ENCODE measurements at regions not wholly inside any gene's neighbourhood (a gene's known extent, or its start where the extent isn't known, plus 50 kb on each side); places are given as distances from the start of the nearest gene placed in this dataset.

DNA sequence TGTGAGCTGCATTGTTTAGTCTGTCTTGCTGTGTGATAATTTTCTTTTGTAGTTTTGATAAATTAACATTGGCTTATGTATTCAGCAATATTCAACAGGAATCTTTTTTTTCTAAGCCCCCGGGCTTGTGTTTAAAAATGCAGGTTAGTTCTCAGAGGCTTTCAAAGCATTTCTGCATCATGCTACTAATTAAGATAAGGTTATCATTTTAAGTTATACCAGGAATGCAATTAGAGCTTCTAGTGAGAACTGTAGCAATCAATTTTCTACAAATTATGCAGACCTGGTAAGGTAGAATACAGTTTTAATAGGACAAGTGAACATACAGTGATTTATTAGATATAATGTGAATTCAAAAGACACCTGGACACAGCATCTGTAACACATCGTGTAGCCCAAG, 179.2 kb downstream of the PRL start:
- Histone ChIP-seq H3K9me3 (no peaks in the 10 kb centered on the region), H3K36me3 (ENCODE audit: low read depth) (no peaks in the 10 kb centered on the region), H3K4me3 (no peak overlapping the region), H3K4me1 (ENCODE audit: low read depth) (no peaks in the 10 kb centered on the region)
- no peak for ATAC-seq
- intact Hi-C loops (cut with DNase I, micrococcal nuclease), result no loop called here
- TF ChIP-seq, protein P1, sequence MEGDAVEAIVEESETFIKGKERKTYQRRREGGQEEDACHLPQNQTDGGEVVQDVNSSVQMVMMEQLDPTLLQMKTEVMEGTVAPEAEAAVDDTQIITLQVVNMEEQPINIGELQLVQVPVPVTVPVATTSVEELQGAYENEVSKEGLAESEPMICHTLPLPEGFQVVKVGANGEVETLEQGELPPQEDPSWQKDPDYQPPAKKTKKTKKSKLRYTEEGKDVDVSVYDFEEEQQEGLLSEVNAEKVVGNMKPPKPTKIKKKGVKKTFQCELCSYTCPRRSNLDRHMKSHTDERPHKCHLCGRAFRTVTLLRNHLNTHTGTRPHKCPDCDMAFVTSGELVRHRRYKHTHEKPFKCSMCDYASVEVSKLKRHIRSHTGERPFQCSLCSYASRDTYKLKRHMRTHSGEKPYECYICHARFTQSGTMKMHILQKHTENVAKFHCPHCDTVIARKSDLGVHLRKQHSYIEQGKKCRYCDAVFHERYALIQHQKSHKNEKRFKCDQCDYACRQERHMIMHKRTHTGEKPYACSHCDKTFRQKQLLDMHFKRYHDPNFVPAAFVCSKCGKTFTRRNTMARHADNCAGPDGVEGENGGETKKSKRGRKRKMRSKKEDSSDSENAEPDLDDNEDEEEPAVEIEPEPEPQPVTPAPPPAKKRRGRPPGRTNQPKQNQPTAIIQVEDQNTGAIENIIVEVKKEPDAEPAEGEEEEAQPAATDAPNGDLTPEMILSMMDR (IDR thresholded peaks at IDR 0.05), result no peak
- DNase-seq, result no peak

DNA sequence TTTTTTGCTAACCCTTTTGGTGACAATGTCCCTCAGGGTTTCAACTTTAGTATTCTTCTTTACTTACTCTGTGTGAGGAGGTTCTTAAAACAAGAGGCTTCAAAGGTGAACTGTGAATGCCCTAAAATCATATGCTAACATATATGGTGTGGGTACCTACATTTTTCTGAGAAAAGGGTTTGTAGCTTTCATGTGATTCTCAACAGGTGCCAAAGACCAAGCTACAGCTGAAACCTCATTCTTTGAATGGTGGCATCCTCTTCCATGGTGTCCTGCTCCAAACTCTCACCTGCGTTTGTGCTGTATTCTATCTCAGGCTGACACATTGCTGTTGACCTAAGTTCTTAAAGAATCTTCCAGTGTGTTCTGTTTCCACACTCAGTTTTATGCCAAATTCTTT, 177.3 kb downstream of the PRL start:
- H3K4me1 ChIP-seq (ENCODE audit: low read depth), result no peaks in the 10 kb centered on the region
- H3K9me3 ChIP-seq, result no peaks in the 10 kb centered on the region
- no peak overlapping the region for H3K4me3 ChIP-seq
- intact Hi-C loops (cut with DNase I, micrococcal nuclease), result no loop called here
- no peak for ATAC-seq
- no peak for DNase-seq
- TF ChIP-seq, protein P1 (IDR thresholded peaks at IDR 0.05), result no peak
- no peaks in the 10 kb centered on the region for H3K36me3 ChIP-seq (ENCODE audit: low read depth)

DNA sequence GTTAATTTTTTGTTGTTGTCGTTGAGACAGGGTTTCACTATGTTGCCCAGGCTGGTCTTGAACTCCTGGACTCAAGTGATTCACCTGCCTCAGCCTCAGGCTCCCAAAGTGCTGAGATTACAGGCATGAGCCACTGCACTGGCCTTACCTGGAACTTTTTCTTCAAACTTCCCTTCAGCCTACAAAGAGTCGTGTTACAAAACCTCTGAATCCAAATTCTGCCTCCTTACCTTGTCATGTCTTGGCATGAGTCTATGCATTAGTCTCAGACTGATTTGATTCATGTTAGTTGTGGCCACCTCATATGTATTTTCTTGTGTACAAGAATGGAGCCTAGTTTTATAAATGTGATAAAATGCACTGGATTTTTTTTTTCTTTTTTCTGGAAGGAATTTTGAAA, 172.1 kb downstream of the PRL start:
- ATAC-seq (no peak), DNase-seq (no peak)
- Histone ChIP-seq H3K36me3 (ENCODE audit: low read depth) (no peaks in the 10 kb centered on the region), H3K4me3 (no peak overlapping the region), H3K4me1 (ENCODE audit: low read depth) (no peaks in the 10 kb centered on the region), H3K9me3 (no peaks in the 10 kb centered on the region)
- TF ChIP-seq, protein P1 (IDR thresholded peaks at IDR 0.05), result no peak
- intact Hi-C loops (cut with DNase I, micrococcal nuclease), result no loop called here

DNA sequence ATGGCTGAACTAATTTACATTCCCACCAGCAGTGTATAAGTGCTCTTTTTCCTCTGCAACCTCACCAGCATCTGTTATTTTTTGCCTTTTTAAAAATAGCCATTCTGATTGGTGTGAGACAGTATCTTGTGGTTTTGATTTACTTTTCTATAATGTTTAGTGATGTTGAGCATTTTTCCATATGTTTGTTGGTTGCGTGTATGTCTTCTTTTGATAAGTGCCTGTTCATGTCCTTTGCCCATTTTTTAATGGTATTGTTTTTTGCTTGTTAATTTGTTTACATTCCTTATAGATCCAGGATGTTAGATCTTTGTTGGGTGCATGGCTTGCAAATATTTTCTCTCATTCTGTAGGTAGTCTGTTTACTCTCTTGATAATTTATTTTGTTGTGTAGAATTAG, 169.9 kb downstream of the PRL start:
- intact Hi-C loops (cut with DNase I, micrococcal nuclease), result no loop called here
- Histone ChIP-seq H3K4me3 (no peak overlapping the region), H3K4me1 (ENCODE audit: low read depth) (no peaks in the 10 kb centered on the region), H3K9me3 (no peaks in the 10 kb centered on the region), H3K36me3 (ENCODE audit: low read depth) (no peaks in the 10 kb centered on the region)
- DNase-seq (no peak), ATAC-seq (no peak)
- TF ChIP-seq, protein P1 (IDR thresholded peaks at IDR 0.05), result no peak

DNA sequence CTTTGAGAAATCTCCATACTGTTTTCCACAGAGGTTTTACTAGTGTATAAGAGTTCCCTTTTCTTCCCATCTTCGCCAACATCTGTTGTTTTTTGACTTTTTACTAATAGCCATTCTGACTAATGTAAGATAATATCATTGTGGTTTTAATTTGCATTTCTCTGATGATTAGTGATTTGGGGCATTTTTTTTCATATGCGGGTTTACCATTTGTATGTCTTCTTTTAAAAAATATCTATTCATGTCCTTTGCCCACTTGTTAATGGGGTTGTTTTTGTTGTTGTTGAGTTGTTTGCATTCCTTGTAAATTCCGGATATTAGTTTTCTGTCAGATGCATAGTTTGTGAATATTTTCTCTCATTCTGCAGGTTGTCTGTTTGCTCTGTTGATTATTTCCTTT, 167.1 kb downstream of the PRL start:
- Histone ChIP-seq H3K9me3 (no peaks in the 10 kb centered on the region), H3K4me1 (ENCODE audit: low read depth) (no peaks in the 10 kb centered on the region), H3K4me3 (no peak overlapping the region), H3K36me3 (ENCODE audit: low read depth) (no peaks in the 10 kb centered on the region)
- ATAC-seq, result no peak
- DNase-seq, result no peak
- TF ChIP-seq, protein P1 (IDR thresholded peaks at IDR 0.05), result no peak
- intact Hi-C loops (cut with DNase I, micrococcal nuclease), result no loop called here

DNA sequence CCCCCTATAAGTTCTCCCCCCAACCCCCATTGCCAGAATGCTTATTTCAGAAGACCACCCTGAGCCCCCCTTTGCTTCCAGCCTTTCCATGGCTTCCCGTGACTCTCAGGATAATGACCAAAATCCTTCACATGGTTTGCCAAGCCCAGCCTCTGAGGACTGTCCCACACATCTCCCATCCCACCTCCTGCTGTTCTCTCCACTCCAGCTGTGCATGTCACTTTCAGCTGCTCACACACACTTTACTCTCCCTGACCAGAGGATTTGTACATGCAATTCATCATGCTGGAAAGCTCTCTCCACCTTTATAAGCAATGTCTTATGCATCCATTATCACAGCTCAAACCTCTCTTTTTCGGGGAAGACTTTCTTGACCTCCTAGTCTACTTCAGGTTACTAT, 164.2 kb downstream of the PRL start:
- no peak for ATAC-seq
- Histone ChIP-seq H3K36me3 (ENCODE audit: low read depth) (no peaks in the 10 kb centered on the region), H3K9me3 (no peaks in the 10 kb centered on the region), H3K4me3 (no peak overlapping the region), H3K4me1 (ENCODE audit: low read depth) (no peaks in the 10 kb centered on the region)
- TF ChIP-seq, protein P1 (IDR thresholded peaks at IDR 0.05), result no peak
- intact Hi-C loops (cut with DNase I, micrococcal nuclease), result no loop called here
- DNase-seq, result no peak
